HG02610 (cell line): ENCODE measurements at regions not wholly inside any gene's neighbourhood (a gene's known extent, or its start where the extent isn't known, plus 50 kb on each side); places are given as distances from the start of the nearest gene placed in this dataset.

Experiments used
- ATAC-seq: cut with Tn5 transposase; IDR thresholded peaks from one replicate; pipeline ENCODE4 v1.9.1; 2021; ENCODE audit warnings: mild to moderate bottlenecking, moderate library complexity; ENCODE audit not compliant: unreplicated experiment

DNA sequence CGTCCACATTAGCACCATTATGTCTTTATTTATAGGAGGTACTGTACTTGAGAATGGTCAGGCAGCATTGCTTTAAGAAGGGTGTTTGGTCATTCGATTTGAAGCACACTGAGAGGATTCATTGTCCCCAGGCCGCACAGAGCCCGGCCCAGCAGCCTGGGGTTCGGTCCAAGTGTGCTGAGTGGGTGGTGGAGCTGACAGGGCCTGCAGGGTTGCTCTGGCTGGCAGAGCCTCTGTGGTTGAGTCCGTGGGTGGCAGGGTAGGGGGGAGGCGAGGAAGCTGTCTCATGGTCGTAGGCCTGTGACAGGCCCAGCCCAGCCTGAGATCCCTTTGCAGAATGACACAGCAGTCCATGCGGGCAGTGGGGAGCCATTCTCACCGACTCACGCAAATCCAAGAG is 227.7 kb upstream of the TOPAZ1 start:
- no peak for ATAC-seq

DNA sequence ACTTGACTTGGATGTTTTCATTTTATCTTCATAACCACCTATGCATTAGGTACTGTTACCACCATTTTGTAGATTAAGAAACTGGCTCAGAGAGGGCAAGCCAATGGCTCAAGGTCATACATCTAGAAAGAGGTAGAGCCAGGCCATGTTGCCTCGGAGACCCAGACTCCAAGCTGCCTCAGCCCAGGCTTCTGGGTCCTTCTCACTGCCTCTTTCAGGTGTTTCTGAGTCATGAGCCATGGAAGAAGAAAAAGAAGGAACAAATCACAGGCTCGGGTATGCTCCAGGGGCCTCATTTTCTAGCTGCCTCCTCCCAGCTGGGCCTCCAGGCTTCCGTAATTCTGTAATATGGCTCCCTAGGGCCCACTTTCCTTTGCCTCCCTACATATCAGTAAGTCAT is 226.5 kb upstream of the TOPAZ1 start:
- ATAC-seq: no peak

DNA sequence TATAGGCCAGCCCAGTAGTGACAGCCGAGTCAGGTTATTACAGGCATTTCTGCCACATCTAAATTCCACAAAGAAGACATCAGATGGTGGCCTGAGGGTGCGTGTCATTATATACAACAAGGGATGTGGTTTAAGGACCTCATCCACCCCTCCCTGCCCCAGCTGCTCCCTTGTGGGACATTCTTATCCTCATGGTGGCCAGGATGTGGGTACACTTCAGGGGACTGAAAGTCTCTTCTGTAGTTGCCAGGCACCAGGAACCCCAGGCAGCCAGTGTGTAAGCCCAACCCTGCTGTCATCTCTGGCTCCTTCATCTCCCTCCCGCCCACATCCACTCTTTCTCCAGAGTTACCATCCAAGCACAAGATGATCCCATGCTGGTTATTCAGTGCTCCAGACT is 224.9 kb upstream of the TOPAZ1 start:
- no peak for ATAC-seq

GRCh38 chr3:44018926-44019325 is 222.8 kb upstream of the TOPAZ1 start:
- ATAC-seq: no peak

DNA sequence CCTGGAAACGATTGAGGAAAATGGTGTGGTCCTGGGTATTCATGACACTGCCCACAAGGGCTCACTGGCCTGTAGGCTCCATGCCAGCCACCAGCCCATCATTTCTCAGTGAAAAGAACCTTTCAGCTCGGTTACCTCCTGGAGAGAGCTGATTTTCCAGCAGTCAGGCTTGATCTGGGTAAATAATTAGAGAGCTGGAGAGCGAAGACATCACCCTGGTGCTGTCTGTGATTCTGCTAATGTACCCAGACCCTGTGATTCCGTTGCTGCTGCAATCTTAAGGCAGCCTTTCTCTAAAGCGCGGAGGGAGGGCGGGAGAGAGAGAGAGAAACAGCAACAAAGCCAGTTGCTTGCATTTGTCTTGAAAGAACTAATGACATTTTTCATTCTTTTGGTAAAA is 221.9 kb upstream of the TOPAZ1 start:
- ATAC-seq: no peak

DNA sequence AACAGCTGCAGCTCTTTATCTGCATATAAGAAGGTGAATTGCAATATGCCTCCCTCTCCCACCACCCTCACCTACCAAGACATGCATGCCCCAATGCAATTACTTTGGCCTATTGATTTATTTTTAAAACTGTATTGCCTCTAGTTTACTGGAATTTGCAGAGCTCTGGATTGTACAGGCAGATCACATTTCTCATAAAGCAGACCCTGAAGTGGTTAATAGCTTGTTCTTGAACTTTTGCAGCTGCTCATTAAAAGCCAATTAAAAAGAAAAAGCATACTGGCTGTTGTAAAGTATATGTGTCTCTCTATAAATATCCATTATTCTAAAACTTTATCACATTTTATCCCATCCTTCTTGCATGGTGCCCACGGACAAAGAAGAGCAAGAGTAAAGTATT is 221.5 kb upstream of the TOPAZ1 start:
- no peak for ATAC-seq

DNA sequence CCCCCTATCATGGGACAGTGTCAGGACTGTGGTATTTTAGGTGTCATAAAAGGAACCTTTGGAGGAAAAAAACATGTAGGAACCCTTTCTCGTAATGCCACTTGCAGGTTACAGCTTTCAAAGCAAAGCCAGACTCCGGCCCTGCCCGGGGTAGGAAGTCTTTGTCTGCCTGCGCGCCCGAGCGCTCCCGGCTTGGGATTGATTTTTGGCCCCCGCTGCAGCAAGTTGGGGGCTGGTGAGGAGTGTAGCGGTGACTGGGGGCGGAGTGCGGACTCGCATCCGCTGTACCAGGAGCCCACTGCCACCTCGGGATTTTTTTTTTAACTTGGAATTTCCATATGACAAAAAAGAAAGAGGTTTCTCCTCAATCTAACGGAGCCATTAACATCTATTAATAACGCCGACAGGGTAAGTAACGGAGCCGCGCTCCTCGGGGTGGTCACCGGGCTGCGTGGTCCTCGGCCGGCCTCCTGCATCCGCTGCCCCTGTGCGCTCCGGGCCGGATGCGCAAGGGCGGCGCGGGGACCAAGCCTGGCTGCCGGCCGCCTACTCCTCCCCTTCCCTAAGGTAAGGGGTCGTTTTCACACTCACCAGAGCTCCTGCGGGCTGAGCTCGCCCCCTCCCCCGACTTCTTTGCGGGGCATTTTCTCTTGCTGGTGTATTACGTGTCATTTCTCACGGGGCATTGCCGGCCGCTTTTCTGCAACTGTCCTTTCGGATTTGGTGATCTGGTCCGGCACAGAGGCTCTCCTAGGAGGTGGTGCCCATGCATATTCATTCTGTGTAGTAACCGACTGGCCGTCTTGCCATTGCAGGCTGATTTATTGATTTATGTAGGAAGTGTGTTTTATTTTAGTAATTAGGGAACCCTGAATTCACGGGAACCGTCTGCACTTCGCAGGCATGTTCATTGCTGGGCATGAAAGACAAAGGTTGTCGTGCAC is 219.8 kb upstream of the TOPAZ1 start:
- no peak for ATAC-seq

GRCh38 chr3:44023961-44024593 is 217.6 kb upstream of the TOPAZ1 start:
- ATAC-seq: no peak

GRCh38 chr3:44026220-44026865 is 215.3 kb upstream of the TOPAZ1 start:
- no peak for ATAC-seq

DNA sequence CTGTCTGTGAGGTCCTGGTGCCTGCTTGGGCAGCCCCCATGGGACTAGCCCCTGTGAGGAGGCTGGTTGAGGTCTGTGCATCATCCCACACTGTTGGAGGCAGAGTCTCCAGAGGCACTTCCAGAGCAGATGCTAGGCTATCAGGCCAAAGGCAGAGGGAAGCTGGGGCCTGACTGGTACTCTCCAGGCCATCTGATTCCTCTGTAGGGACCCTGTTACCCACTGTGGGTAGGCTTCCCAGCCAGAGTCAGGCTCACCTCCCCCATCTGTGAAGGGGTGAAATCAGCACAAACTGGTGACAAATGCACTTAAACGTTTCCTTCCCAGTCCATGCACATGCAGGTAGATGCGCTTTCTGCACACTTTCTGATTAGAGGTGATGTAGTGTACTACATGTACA is 212.6 kb upstream of the TOPAZ1 start:
- ATAC-seq: no peak

- no peak for ATAC-seq
These were observed 211.4 kb upstream of the TOPAZ1 start for GRCh38 chr3:44030285-44030684.

DNA sequence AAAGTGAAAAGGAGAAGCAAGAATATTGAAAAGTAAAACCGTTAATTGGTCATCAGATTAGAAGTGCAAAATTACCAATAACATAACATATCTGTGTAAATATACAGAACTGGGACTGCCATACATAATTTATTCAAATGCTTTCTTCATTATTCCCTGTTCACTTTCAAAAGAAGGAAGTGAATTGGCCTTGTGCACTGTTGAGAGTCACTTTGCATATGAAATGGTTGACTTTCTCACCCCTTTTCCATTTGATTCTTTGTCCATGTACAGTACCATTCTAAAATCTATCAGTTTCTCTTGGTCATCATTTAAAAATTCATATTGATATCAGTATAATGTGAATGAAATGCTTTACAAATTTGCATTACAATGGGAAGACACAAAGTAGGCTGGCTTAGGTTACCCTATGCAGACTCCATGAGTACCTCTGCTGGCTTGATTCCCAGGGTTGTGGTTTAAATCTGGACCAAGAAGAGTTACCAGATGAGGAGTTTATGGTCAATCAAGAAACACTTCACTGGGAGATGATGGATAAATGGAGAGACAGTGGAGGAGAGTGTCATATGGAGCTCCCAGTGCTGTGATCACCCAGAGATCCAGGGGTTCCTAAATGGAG is 210.9 kb upstream of the TOPAZ1 start:
- no peak for ATAC-seq

DNA sequence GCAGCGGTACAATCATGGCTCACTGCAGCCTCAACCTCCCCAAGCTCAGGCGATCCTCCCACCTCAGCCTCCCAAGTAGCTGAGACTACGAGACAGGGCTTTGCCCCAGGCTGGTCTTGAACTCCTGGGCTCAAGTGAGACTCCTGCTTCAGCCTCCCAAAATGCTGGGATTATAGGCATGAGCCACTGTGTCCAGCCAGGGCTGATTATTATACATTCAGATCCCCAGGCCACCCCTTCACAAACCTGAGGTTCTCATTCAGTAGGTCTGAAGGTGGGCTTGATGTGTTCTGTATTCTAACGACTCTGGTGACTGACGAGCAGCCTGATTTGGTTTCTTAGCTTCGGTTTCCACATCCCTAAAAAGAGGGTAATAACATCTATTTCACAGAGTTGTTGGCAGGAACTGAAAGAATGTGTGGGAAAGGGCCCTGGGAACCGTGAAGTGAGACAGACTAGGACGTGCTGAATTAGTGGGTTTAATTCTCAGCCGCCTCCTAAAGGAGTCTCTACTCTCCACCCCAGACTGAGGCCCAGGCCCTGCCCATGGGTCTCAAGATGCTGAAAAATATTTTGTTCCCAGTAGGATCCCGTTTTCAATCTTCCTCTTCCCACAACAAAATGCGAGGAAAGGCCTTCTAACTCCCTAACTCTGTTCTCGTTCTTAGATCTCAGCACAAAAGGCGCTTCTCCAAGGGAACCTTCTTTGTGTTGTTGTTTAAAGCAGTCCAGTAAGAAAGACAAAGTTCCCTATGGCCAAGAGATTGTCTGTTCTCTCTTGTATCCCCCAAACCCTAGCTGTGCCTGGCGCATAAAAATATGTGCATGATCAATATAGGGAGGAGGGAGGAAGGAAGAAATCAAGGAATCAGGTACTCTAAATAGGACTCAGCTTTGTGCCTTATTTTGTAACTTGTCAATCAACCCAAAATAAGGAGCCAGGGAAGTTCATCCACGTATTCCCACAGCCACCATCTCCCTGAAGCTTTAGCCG is 210.0 kb upstream of the TOPAZ1 start:
- peak; percentile 62 for ATAC-seq

GRCh38 chr3:44032487-44032886 is 209.2 kb upstream of the TOPAZ1 start:
- ATAC-seq: no peak

DNA sequence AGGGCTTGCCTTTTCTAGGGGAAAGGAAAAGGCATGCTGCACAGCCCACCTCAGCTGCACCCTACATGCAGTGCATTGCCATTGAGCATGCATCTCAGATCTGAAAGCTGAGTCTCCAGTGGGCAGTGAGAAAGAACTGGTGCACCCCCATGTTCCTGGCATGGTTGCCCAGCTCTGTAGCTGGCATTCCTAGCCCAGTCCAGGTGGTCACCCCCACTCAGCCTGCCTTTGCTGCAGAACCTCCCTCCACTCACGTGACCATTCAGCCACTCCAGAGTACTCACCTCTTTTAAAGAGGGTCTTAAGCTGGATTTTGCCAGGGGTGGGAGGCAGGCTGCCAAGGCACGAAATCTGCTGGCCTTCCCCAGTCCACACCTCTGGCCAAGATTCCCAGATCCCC is 208.6 kb upstream of the TOPAZ1 start:
- ATAC-seq: no peak

DNA sequence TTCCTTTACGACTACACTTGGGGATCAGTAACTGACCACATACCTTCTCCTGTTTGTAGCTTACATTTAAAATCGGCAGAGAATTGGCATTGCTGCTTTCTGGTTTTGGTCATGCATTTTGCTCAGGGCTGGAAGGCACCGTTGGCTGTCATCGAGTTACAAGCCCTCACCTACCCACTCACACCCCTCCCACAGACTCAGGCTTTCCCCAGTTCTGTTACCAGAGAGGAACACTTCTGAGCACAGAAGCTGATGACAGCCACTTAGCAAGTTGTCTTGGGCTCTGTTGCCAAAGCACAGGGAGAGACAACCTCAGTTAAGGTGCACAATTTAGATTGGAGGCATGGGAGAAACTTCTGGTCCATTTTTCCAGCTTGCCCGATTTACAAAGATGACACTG is 204.8 kb upstream of the TOPAZ1 start:
- no peak for ATAC-seq

DNA sequence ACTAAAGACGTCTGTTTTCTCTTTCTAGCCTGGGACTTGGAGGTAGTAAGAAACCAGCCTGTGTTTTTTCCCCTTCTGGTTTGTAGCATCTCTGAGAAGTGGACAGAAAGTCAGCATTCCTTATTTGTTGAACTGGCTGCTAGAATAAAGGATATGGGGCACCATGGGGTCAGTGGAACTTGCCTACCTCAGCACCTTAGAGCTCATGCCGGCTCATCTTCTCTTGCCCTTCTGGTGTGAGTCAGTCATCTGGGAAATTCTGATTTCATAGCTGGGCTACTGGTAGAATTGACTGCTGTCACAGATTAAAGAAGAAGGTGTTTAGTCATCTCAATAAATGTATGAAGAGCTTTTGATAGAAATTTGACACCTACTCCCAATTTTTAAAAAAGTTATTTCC is 202.7 kb upstream of the TOPAZ1 start:
- ATAC-seq: no peak

GRCh38 chr3:44041726-44042125 is 200.0 kb upstream of the TOPAZ1 start:
- ATAC-seq: no peak

DNA sequence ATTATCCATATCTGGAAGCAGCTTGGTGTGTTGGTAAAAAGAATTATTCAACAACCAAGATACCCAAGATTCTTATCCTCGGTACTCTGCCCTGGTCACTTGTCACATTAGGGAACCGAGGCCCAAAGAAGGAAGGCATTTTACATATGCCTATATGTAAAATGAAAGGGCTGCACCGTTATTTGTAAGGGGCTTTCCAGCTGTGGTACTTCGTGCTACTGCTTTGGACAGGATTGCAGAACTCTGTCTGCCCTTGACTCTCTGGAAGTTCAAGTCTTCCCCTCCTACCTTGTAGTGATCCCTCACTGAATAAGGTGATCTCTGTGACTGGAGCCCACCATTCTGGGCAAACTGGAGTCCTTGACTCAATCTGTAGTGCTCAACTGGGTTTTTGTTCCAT is 198.9 kb upstream of the TOPAZ1 start:
- ATAC-seq: peak; percentile 36
